GM18520 (cell line): ENCODE measurements at regions not wholly inside any gene's neighbourhood (a gene's known extent, or its start where the extent isn't known, plus 50 kb on each side); places are given as distances from the start of the nearest gene placed in this dataset.

Experiments used
- ATAC-seq: cut with Tn5 transposase; IDR thresholded peaks from one replicate; pipeline ENCODE4 v1.9.1; 2021; ENCODE audit not compliant: unreplicated experiment

- no peak for ATAC-seq
Observed at GRCh38 chr18:25651553-25651952, 299.6 kb upstream of the ZNF521 start.

GRCh38 chr18:25650201-25650941, 298.4 kb upstream of the ZNF521 start:
- no peak for ATAC-seq

GRCh38 chr18:25648716-25649260, 296.8 kb upstream of the ZNF521 start:
- no peak for ATAC-seq

GRCh38 chr18:25647404-25647803, 295.4 kb upstream of the ZNF521 start:
- no peak for ATAC-seq

- ATAC-seq = no peak
Observed at GRCh38 chr18:25646971-25647370, 295.0 kb upstream of the ZNF521 start.

- no peak for ATAC-seq
Observed at GRCh38 chr18:25639596-25639995, 287.6 kb upstream of the ZNF521 start.

GRCh38 chr18:25633563-25633962, 281.6 kb upstream of the ZNF521 start:
- ATAC-seq = no peak

- ATAC-seq = no peak
Observed at GRCh38 chr18:25630682-25631081, 278.7 kb upstream of the ZNF521 start.

GRCh38 chr18:25621682-25622081, 269.7 kb upstream of the ZNF521 start:
- no peak for ATAC-seq

- no peak for ATAC-seq
Observed at GRCh38 chr18:25621144-25621543, 269.2 kb upstream of the ZNF521 start.

GRCh38 chr18:25614168-25614567, 262.2 kb upstream of the ZNF521 start:
- no peak for ATAC-seq

- ATAC-seq = no peak
Observed at GRCh38 chr18:25612466-25612865, 260.5 kb upstream of the ZNF521 start.

- ATAC-seq = no peak
Observed at GRCh38 chr18:25608091-25608490, 256.1 kb upstream of the ZNF521 start.

- no peak for ATAC-seq
Observed at GRCh38 chr18:25604894-25605597, 253.1 kb upstream of the ZNF521 start.

- ATAC-seq = no peak
Observed at GRCh38 chr18:25604196-25604893, 252.4 kb upstream of the ZNF521 start.

GRCh38 chr18:25599443-25599842, 247.5 kb upstream of the ZNF521 start:
- no peak for ATAC-seq

- no peak for ATAC-seq
Observed at GRCh38 chr18:25597476-25597875, 245.5 kb upstream of the ZNF521 start.

GRCh38 chr18:25595274-25596060, 243.5 kb upstream of the ZNF521 start:
- no peak for ATAC-seq

- no peak for ATAC-seq
Observed at GRCh38 chr18:25594351-25594750, 242.4 kb upstream of the ZNF521 start.

GRCh38 chr18:25592804-25593360, 240.9 kb upstream of the ZNF521 start:
- ATAC-seq = no peak

- no peak for ATAC-seq
Observed at GRCh38 chr18:25590456-25590855, 238.5 kb upstream of the ZNF521 start.
